ENCODE measurements at regions not wholly inside any gene's neighbourhood (a gene's known extent, or its start where the extent isn't known, plus 50 kb on each side); places are given as distances from the start of the nearest gene placed in this dataset.
A peak's percentile ranks its signal among the peaks of the same experiment; 100 is the strongest.
"Not testable (repeated sequence)": the region's sequence is repeated elsewhere in the genome, so short reads cannot be mapped to it uniquely, and the experiment has no call there.

GRCh38 chr9:94387338-94388010 lies 59.0 kb upstream of the NUTM2F start:
- not testable (repeated sequence) for H3K4me3 Mint-ChIP-seq; H3K36me3 Mint-ChIP-seq; DNase-seq (ENCODE audit: low spot score in 2 of 2, unreplicated experiment in 2 of 2); H3K9me3 Mint-ChIP-seq; H3K4me1 Mint-ChIP-seq; H3K27me3 Mint-ChIP-seq (ENCODE audit: low read depth); H3K27ac Mint-ChIP-seq

- H3K9me3 Mint-ChIP-seq; H3K4me3 Mint-ChIP-seq; DNase-seq (ENCODE audit: low spot score in 2 of 2, unreplicated experiment in 2 of 2); H3K4me1 Mint-ChIP-seq; H3K36me3 Mint-ChIP-seq; H3K27me3 Mint-ChIP-seq (ENCODE audit: low read depth); H3K27ac Mint-ChIP-seq: not testable (repeated sequence)
These were observed 59.6 kb upstream of the NUTM2F start for GRCh38 chr9:94388011-94388406.

GRCh38 chr9:94390425-94391098 lies 62.1 kb upstream of the NUTM2F start:
- not testable (repeated sequence) for H3K4me3 Mint-ChIP-seq; H3K4me1 Mint-ChIP-seq; H3K27me3 Mint-ChIP-seq (ENCODE audit: low read depth); H3K36me3 Mint-ChIP-seq; DNase-seq (ENCODE audit: low spot score in 2 of 2, unreplicated experiment in 2 of 2); H3K9me3 Mint-ChIP-seq
- H3K27ac Mint-ChIP-seq = peak overlapping the region; percentile 31

DNA sequence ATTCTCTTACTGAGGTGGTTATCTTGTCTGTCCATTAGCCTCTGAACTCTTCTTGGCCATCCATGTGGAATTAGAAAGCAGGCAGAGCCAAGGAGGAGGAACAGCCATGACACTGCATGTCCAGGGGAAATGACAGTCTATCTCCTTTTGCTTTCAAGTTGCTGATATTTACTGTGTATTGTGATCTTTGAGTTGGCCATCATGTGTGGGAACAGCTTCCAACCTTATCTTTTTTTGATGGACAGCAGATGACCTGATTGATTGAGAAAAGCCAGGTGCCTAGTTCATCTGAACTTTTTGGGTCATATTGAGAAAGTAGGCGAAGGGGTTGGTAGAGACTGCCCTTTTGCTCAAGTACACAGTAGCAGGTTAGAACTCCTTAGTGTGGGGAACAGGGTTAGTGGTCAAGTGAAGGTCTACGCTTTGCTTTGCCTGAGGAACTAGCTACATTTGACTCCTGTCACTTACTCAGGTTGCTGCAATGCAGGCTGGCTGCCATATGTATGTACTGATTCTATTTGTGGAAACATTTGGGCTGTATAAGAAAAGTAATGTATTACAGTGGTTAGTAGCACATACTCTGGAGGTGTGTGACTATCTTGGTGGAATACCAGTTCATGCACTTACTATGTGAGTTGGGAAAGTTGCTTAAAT lies 64.7 kb upstream of the NUTM2F start:
- H3K4me3 Mint-ChIP-seq; H3K27ac Mint-ChIP-seq; DNase-seq (ENCODE audit: low spot score in 2 of 2, unreplicated experiment in 2 of 2); H3K27me3 Mint-ChIP-seq (ENCODE audit: low read depth); H3K4me1 Mint-ChIP-seq; H3K9me3 Mint-ChIP-seq; H3K36me3 Mint-ChIP-seq: not testable (repeated sequence)

DNA sequence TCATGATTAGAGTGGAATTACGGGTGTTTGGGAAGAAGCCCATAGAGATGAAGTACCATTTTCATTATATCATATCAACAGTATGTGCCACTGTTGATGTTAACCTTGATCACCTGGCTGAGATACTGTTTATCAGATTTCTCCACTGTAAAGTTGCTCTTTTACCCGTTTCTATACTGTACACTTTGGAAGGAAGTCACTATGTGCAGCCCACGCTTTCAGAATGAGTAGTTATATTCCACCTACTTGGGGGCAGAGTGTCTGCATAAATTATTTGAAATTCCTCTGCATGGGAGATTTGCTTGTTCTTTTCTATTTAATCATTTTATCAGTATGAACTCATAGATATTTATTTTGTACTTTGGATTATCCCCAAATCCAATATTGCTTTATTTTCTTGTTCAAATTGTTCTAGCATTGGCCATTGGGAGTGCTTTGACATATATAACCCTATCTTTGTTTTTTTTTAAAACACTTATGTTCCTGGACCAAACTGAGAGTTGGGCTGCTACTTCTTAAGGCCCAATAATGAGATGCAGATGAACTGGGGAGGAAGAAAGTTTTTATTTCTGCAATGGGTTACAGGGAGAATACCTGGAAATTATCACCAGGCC lies 69.4 kb upstream of the NUTM2F start:
- H3K4me1 Mint-ChIP-seq; DNase-seq (ENCODE audit: low spot score in 2 of 2, unreplicated experiment in 2 of 2); H3K27ac Mint-ChIP-seq; H3K9me3 Mint-ChIP-seq; H3K36me3 Mint-ChIP-seq; H3K4me3 Mint-ChIP-seq; H3K27me3 Mint-ChIP-seq (ENCODE audit: low read depth): not testable (repeated sequence)

DNA sequence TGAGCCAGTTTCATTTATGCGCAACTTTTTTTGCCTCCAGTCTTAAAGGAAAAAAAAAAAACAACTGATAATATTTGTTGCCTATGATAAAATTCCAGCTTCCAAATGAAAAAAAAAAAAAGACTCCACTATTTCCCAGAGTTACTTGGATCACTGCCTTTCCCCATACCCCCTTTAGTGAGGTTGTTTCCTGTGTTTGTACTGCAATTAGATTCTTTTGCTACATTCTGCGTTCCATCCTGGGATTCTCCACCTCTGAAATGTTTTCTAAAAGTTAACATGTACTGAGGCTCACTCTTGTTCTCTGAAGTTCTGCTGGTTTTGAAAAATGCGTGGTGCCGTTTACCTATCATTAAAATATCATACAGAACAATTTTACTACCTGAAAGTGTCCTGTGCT lies 72.0 kb upstream of the NUTM2F start:
- H3K9me3 Mint-ChIP-seq; H3K27ac Mint-ChIP-seq; H3K36me3 Mint-ChIP-seq; DNase-seq (ENCODE audit: low spot score in 2 of 2, unreplicated experiment in 2 of 2); H3K4me1 Mint-ChIP-seq; H3K27me3 Mint-ChIP-seq (ENCODE audit: low read depth); H3K4me3 Mint-ChIP-seq: not testable (repeated sequence)

DNA sequence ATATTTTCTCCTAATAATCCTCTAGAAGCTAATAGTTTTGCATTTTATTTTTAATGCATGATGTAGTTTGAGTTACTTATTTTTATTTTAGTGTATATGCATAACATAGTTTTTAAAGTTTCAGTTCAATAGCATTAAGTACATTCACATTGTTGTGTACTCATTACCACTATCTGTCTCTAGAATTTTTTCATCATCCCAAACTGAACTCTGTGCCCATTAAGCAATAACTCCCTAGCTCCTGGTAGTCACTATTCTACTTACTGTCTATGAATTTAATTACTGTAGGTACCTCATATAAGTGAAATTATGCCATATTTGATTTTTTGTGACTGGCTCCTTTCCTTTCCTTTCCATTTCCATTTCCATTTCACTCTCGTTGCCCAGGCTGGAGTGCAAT lies 74.4 kb upstream of the NUTM2F start:
- H3K36me3 Mint-ChIP-seq; H3K27me3 Mint-ChIP-seq (ENCODE audit: low read depth); H3K4me3 Mint-ChIP-seq; H3K27ac Mint-ChIP-seq; DNase-seq (ENCODE audit: low spot score in 2 of 2, unreplicated experiment in 2 of 2); H3K4me1 Mint-ChIP-seq; H3K9me3 Mint-ChIP-seq: not testable (repeated sequence)

DNA sequence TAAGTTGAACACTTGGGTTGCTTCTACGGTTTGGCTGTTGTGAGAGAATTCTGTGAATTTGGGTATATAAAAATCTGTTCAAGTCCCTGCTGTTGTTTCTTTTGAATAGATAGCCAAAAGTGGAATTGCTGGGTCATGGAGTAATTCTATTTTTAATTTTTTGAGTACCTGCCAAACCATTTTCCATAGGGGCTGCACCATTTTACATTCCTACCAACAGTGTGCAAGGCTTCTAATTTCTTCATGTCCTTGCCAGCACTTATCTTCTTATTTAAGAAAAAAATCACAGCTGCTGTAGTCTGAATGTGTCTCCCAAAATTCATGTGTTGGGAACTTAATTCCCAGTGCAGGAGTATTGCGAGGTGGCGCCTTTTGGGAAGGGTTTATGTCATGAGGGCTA lies 75.1 kb upstream of the NUTM2F start:
- H3K27ac Mint-ChIP-seq; H3K4me3 Mint-ChIP-seq; H3K4me1 Mint-ChIP-seq; H3K9me3 Mint-ChIP-seq; DNase-seq (ENCODE audit: low spot score in 2 of 2, unreplicated experiment in 2 of 2); H3K36me3 Mint-ChIP-seq; H3K27me3 Mint-ChIP-seq (ENCODE audit: low read depth): not testable (repeated sequence)

- not testable (repeated sequence) for H3K4me1 Mint-ChIP-seq; H3K4me3 Mint-ChIP-seq; DNase-seq (ENCODE audit: low spot score in 2 of 2, unreplicated experiment in 2 of 2); H3K9me3 Mint-ChIP-seq; H3K27me3 Mint-ChIP-seq (ENCODE audit: low read depth)
- Mint-ChIP-seq H3K36me3 (peaks cover 15% of the 10 kb centered on the region), H3K27ac (peak overlapping the region; percentile 43)
These were observed 85.2 kb upstream of the NUTM2F start for GRCh38 chr9:94413665-94414064.

GRCh38 chr9:94415111-94415510 lies 86.7 kb upstream of the NUTM2F start:
- not testable (repeated sequence) for H3K27me3 Mint-ChIP-seq (ENCODE audit: low read depth); H3K4me3 Mint-ChIP-seq; H3K27ac Mint-ChIP-seq; DNase-seq (ENCODE audit: low spot score in 2 of 2, unreplicated experiment in 2 of 2); H3K4me1 Mint-ChIP-seq; H3K9me3 Mint-ChIP-seq
- peaks cover 13% of the 10 kb centered on the region for H3K36me3 Mint-ChIP-seq

DNA sequence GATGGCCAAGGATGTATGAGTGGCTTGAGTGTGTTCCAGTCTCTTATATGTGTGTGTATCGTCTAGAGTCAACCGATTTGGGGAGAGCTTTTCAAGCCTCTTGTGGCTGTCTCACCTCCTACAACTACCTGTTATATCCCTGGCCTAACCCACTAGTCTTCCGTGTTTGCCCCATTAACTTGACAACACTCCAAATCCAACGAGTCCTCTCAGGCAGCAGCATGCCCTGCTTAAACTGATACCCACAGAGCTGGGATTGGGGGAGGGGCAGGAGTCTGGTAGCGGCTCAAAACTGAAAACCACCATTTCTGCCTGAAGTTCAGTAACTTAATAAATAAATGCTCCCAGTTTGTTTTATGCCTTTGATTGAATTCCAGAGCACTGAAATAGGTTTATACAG lies 91.7 kb upstream of the NUTM2F start:
- H3K4me3 Mint-ChIP-seq; H3K27me3 Mint-ChIP-seq (ENCODE audit: low read depth); H3K27ac Mint-ChIP-seq; H3K4me1 Mint-ChIP-seq; H3K9me3 Mint-ChIP-seq; DNase-seq (ENCODE audit: low spot score in 2 of 2, unreplicated experiment in 2 of 2): not testable (repeated sequence)
- H3K36me3 Mint-ChIP-seq = peaks cover 12% of the 10 kb centered on the region

DNA sequence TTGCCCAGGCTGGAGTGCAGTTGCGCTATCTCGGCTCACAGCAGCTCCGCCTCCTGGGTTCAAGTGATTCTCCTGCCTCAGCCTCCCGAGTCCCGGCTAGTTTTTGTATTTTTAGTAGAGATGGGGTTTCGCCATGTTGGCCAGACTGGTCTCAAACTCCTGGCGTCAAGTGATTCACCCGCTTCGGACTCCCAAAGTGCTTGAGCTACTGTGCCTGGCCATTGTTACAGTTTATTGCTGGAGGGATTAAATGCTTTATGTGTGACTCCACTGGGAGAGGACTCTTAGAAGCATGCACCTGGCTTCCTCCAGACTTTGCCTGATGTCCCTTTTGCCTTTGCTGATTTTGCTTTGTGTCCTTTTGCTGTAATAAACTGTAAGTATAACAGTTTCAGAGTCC lies 93.5 kb upstream of the NUTM2F start:
- H3K36me3 Mint-ChIP-seq; H3K9me3 Mint-ChIP-seq; H3K27me3 Mint-ChIP-seq (ENCODE audit: low read depth): not testable (repeated sequence)

GRCh38 chr9:94425312-94425711 lies 96.9 kb upstream of the NUTM2F start:
- not testable (repeated sequence) for H3K4me1 Mint-ChIP-seq; H3K27ac Mint-ChIP-seq; H3K36me3 Mint-ChIP-seq; H3K4me3 Mint-ChIP-seq; H3K27me3 Mint-ChIP-seq (ENCODE audit: low read depth); DNase-seq (ENCODE audit: low spot score in 2 of 2, unreplicated experiment in 2 of 2); H3K9me3 Mint-ChIP-seq

More for the DNA sequence above, 93.5 kb upstream of the NUTM2F start:
- not testable (repeated sequence) for H3K4me1 Mint-ChIP-seq; H3K27ac Mint-ChIP-seq; H3K4me3 Mint-ChIP-seq; DNase-seq (ENCODE audit: low spot score in 2 of 2, unreplicated experiment in 2 of 2)

GRCh38 chr9:94437128-94437527 lies 108.7 kb upstream of the NUTM2F start:
- H3K4me1 Mint-ChIP-seq; H3K9me3 Mint-ChIP-seq; H3K27me3 Mint-ChIP-seq (ENCODE audit: low read depth); DNase-seq (ENCODE audit: low spot score in 2 of 2, unreplicated experiment in 2 of 2); H3K4me3 Mint-ChIP-seq; H3K27ac Mint-ChIP-seq: not testable (repeated sequence)
- H3K36me3 Mint-ChIP-seq = peaks cover 18% of the 10 kb centered on the region
